GM18861 (cell line): ENCODE measurements at regions not wholly inside any gene's neighbourhood (a gene's known extent, or its start where the extent isn't known, plus 50 kb on each side); places are given as distances from the start of the nearest gene placed in this dataset.

Experiments used
- ATAC-seq: cut with Tn5 transposase; IDR thresholded peaks from one replicate; pipeline ENCODE4 v1.9.1; 2021; ENCODE audit not compliant: unreplicated experiment

- no peak for ATAC-seq
Measured at GRCh38 chr7:153433223-153433622, 619.0 kb upstream of the DPP6 start.

- no peak for ATAC-seq
Measured at GRCh38 chr7:153440715-153441114, 611.5 kb upstream of the DPP6 start.

- no peak for ATAC-seq
Measured at GRCh38 chr7:153443032-153443701, 609.0 kb upstream of the DPP6 start.

GRCh38 chr7:153444641-153445040 lies 607.6 kb upstream of the DPP6 start:
- no peak for ATAC-seq

GRCh38 chr7:153445641-153446040 lies 606.6 kb upstream of the DPP6 start:
- ATAC-seq: no peak

- no peak for ATAC-seq
Measured at GRCh38 chr7:153446490-153446889, 605.7 kb upstream of the DPP6 start.

GRCh38 chr7:153447011-153447410 lies 605.2 kb upstream of the DPP6 start:
- ATAC-seq: no peak

- no peak for ATAC-seq
Measured at GRCh38 chr7:153452661-153453060, 599.5 kb upstream of the DPP6 start.

- ATAC-seq: no peak
Measured at GRCh38 chr7:153454306-153454705, 597.9 kb upstream of the DPP6 start.

GRCh38 chr7:153457746-153458145 lies 594.5 kb upstream of the DPP6 start:
- no peak for ATAC-seq

GRCh38 chr7:153470004-153470671 lies 582.1 kb upstream of the DPP6 start:
- no peak for ATAC-seq

- ATAC-seq: no peak
Measured at GRCh38 chr7:153472516-153472915, 579.7 kb upstream of the DPP6 start.

- ATAC-seq: no peak
Measured at GRCh38 chr7:153473185-153473584, 579.0 kb upstream of the DPP6 start.

- ATAC-seq: no peak
Measured at GRCh38 chr7:153475239-153475638, 577.0 kb upstream of the DPP6 start.

- no peak for ATAC-seq
Measured at GRCh38 chr7:153476166-153476565, 576.0 kb upstream of the DPP6 start.

GRCh38 chr7:153496257-153496656 lies 555.9 kb upstream of the DPP6 start:
- no peak for ATAC-seq

- ATAC-seq: no peak
Measured at GRCh38 chr7:153503093-153503492, 549.1 kb upstream of the DPP6 start.

- ATAC-seq: no peak
Measured at GRCh38 chr7:153504288-153505075, 547.7 kb upstream of the DPP6 start.

GRCh38 chr7:153507885-153508284 lies 544.3 kb upstream of the DPP6 start:
- no peak for ATAC-seq

- no peak for ATAC-seq
Measured at GRCh38 chr7:153509768-153510167, 542.4 kb upstream of the DPP6 start.

GRCh38 chr7:153510674-153511073 lies 541.5 kb upstream of the DPP6 start:
- ATAC-seq: no peak

GRCh38 chr7:153514032-153514431 lies 538.2 kb upstream of the DPP6 start:
- ATAC-seq: no peak
